ENCODE measurements at regions not wholly inside any gene's neighbourhood (a gene's known extent, or its start where the extent isn't known, plus 50 kb on each side); places are given as distances from the start of the nearest gene placed in this dataset.

DNA sequence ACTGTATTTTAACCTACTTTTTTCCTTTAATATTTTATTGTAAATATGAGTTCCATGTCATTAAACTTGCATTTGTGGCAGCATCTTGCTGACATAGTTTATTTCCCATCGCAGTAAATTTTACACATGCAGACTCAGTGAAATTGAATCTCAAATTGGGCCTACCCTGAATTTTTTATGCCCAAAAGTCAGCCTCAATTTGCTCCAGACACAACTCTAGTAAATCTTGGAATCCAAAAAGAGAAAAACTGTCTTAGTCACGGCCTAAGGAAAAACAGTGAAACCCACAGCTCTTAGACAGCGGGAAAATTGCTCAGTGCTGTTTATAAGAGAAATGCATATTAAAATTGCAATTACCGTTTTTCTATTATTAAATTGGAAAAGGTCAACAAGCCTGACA is 85.3 kb upstream of the PCSK2 start:
- Histone ChIP-seq H3K4me3 (no peak overlapping the region), H3K27me3 (no peaks in the 10 kb centered on the region), H3K4me1 (no peaks in the 10 kb centered on the region), H3K9me3 (no peaks in the 10 kb centered on the region), H3K36me3 (no peaks in the 10 kb centered on the region), H3K27ac (no peak overlapping the region)
- ATAC-seq (ENCODE audit: low FRiP score in 2 of 2): no peak
- TF ChIP-seq, protein P1, sequence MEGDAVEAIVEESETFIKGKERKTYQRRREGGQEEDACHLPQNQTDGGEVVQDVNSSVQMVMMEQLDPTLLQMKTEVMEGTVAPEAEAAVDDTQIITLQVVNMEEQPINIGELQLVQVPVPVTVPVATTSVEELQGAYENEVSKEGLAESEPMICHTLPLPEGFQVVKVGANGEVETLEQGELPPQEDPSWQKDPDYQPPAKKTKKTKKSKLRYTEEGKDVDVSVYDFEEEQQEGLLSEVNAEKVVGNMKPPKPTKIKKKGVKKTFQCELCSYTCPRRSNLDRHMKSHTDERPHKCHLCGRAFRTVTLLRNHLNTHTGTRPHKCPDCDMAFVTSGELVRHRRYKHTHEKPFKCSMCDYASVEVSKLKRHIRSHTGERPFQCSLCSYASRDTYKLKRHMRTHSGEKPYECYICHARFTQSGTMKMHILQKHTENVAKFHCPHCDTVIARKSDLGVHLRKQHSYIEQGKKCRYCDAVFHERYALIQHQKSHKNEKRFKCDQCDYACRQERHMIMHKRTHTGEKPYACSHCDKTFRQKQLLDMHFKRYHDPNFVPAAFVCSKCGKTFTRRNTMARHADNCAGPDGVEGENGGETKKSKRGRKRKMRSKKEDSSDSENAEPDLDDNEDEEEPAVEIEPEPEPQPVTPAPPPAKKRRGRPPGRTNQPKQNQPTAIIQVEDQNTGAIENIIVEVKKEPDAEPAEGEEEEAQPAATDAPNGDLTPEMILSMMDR (IDR thresholded peaks at IDR 0.05): no peak
- TF ChIP-seq POLR2A (IDR thresholded peaks at IDR 0.05) (no peak), EP300 (IDR thresholded peaks at IDR 0.05) (no peak), POLR2AphosphoS5 (IDR thresholded peaks at IDR 0.05) (no peak)
- DNase-seq: no peak
- WGBS, 2 donors: 85 to 89% methylated on average over 4 of the region's 4 CpGs

DNA sequence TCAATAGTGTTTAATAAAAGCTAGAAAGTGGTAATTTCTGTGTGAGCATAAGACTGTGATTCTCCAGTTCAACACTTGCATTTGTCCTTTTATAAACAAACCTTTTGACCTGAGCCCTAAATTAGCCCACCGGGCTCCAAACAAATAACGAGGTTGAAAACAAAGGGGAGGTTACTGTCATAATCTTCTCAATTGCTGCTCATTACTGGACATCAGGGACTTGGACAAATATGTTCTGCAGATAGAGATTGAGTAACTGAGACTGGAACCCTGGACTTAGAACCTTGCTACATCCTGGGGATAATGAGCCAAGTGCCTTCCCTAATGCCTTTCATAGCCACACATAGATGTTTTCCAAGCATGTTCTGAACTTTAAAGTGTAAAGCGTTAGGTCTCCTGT is 84.2 kb upstream of the PCSK2 start:
- H3K4me3 ChIP-seq: no peak overlapping the region
- H3K27me3 ChIP-seq: no peaks in the 10 kb centered on the region
- no peaks in the 10 kb centered on the region for H3K36me3 ChIP-seq
- ATAC-seq (ENCODE audit: low FRiP score in 2 of 2): no peak
- no peaks in the 10 kb centered on the region for H3K4me1 ChIP-seq
- H3K27ac ChIP-seq: no peak overlapping the region
- H3K9me3 ChIP-seq: no peaks in the 10 kb centered on the region
- TF ChIP-seq POLR2AphosphoS5 (IDR thresholded peaks at IDR 0.05): no peak
- TF ChIP-seq POLR2A (IDR thresholded peaks at IDR 0.05): no peak
- TF ChIP-seq EP300 (IDR thresholded peaks at IDR 0.05): no peak
- TF ChIP-seq, protein P1 (IDR thresholded peaks at IDR 0.05): no peak
- DNase-seq: no peak
- 51 to 57% methylated on average over 3 of the region's 3 CpGs for WGBS, 2 donors

DNA sequence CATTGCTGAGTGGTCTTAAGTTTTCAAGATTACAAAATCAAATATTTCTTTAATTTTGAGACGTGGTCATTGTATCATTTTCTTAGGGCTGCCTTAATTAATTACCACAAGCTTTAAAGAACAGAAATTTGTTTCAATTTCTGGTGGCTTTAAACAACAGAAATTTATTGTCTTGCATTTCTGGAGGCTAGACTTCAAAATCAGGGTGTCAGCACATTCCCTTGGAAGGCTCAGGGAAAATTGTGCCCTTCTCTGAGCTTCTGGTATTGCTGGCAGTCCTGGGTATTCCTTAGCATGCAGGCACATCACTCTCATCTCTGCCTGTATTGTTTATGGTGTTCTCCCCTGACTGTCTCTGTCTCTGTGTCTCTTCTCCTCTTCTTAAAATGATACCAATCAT is 76.0 kb upstream of the PCSK2 start:
- Histone ChIP-seq H3K36me3 (no peaks in the 10 kb centered on the region), H3K27me3 (no peaks in the 10 kb centered on the region), H3K4me1 (no peaks in the 10 kb centered on the region), H3K27ac (no peak overlapping the region), H3K4me3 (no peak overlapping the region), H3K9me3 (no peaks in the 10 kb centered on the region)
- no peak for DNase-seq
- no peak for ATAC-seq (ENCODE audit: low FRiP score in 2 of 2)
- TF ChIP-seq, protein P1 (IDR thresholded peaks at IDR 0.05): no peak
- TF ChIP-seq EP300 (IDR thresholded peaks at IDR 0.05) (no peak), POLR2A (IDR thresholded peaks at IDR 0.05) (no peak), POLR2AphosphoS5 (IDR thresholded peaks at IDR 0.05) (no peak)
- 53 to 80% methylated on average over 1 of the region's 1 CpG for WGBS, 2 donors

DNA sequence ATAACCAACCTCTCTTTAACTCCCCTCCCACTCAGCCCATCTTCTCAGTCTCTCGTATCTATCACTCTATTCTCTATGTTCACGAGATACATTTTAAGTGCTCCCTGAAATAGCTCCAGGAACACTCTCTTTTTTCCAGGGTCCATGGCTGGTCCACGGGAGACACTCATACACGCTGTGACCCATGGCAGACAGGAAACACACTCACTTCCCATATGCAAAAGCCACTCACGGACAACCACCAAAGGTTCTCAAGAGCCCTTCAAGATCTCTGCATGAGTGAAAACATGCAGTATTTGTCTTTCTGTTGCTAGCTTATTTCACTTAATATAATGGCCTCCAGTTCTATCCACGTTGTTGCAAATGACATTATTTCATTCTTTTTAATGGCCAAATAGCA is 71.4 kb upstream of the PCSK2 start:
- ATAC-seq (ENCODE audit: low FRiP score in 2 of 2) (no peak), DNase-seq (no peak)
- TF ChIP-seq POLR2A (IDR thresholded peaks at IDR 0.05) (no peak), EP300 (IDR thresholded peaks at IDR 0.05) (no peak), POLR2AphosphoS5 (IDR thresholded peaks at IDR 0.05) (no peak)
- TF ChIP-seq, protein P1 (IDR thresholded peaks at IDR 0.05): no peak
- 35 to 59% methylated on average over 6 of the region's 6 CpGs for WGBS, 2 donors
- Histone ChIP-seq H3K27ac (no peak overlapping the region), H3K9me3 (no peaks in the 10 kb centered on the region), H3K27me3 (no peaks in the 10 kb centered on the region), H3K4me1 (no peaks in the 10 kb centered on the region), H3K36me3 (no peaks in the 10 kb centered on the region), H3K4me3 (no peak overlapping the region)

DNA sequence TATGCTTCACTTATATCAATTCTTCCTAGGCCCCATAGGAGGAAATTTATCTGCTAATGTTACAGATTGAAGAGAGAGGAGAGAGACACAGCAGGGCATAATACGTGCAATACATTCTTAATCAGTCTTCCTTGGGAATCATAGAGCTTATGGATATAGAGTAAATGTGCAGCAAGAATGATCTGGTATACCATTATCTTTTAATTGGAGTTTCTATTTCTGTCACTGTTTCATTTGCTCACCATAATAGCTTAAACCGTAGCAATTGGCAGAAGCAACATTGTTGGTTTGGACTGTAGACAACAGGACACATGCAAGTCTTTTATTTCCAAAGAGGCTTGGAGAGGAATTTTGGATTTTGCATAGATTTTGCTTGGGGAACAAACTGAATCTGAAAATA is 68.1 kb upstream of the PCSK2 start:
- Histone ChIP-seq H3K27ac (no peak overlapping the region), H3K27me3 (no peaks in the 10 kb centered on the region), H3K9me3 (no peaks in the 10 kb centered on the region), H3K4me3 (no peak overlapping the region), H3K36me3 (no peaks in the 10 kb centered on the region), H3K4me1 (no peaks in the 10 kb centered on the region)
- no peak for ATAC-seq (ENCODE audit: low FRiP score in 2 of 2)
- 78 to 89% methylated on average over 2 of the region's 2 CpGs for WGBS, 2 donors
- DNase-seq: no peak
- TF ChIP-seq, protein P1 (IDR thresholded peaks at IDR 0.05): no peak

All from upper lobe of left lung (tissue), 6 donors.